ENCODE measurements at regions not wholly inside any gene's neighbourhood (a gene's known extent, or its start where the extent isn't known, plus 50 kb on each side); places are given as distances from the start of the nearest gene placed in this dataset.
"Not testable (repeated sequence)": the region's sequence is repeated elsewhere in the genome, so short reads cannot be mapped to it uniquely, and the experiment has no call there.

DNA sequence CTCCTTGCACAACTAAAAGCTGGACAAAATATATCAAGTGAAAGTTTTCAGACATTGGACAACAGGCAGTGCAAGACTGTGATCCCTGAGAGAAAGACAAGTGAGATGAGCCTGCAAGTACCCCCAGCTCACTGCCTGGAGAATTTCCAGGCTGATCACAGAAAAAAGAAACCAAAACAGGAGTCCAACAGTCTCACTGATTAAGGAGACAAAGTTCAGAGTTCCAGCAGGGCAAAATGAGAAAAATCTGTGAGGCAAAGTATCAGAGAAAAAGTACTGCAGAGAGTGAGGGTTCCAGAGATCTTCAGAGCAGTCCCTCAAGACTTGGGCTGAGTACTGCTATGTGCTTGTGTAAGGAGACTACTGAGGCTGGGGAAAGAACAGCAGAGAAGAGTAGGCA, 56.0 kb upstream of the PRSS3 start:
- DNase-seq (ENCODE audit: insufficient read length, low spot score) = no peak
- FAIRE-seq = no peak
- TF ChIP-seq, protein P1, sequence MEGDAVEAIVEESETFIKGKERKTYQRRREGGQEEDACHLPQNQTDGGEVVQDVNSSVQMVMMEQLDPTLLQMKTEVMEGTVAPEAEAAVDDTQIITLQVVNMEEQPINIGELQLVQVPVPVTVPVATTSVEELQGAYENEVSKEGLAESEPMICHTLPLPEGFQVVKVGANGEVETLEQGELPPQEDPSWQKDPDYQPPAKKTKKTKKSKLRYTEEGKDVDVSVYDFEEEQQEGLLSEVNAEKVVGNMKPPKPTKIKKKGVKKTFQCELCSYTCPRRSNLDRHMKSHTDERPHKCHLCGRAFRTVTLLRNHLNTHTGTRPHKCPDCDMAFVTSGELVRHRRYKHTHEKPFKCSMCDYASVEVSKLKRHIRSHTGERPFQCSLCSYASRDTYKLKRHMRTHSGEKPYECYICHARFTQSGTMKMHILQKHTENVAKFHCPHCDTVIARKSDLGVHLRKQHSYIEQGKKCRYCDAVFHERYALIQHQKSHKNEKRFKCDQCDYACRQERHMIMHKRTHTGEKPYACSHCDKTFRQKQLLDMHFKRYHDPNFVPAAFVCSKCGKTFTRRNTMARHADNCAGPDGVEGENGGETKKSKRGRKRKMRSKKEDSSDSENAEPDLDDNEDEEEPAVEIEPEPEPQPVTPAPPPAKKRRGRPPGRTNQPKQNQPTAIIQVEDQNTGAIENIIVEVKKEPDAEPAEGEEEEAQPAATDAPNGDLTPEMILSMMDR (IDR thresholded peaks at IDR 0.05; ENCODE audit: insufficient read depth, missing control alignments) = no peak

DNA sequence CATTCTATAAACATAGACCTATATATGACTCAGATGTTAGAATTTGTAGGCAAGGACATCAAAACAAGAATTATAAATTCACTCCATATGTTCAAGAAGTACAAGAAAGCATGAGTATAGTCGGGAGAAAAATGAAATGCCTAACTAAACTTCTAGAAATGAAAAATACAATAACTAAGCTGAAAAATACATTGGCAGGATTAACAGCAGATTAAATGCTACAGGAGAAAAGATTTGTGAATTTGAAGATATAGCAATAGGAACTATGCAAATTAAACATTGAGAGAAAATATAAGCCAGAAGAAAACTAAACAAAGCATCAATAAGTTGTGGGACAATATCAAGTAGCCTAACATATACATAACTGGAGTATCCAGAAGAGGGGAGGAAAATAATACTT, 55.3 kb upstream of the PRSS3 start:
- FAIRE-seq = no peak
- DNase-seq (ENCODE audit: insufficient read length, low spot score) = no peak
- TF ChIP-seq, protein P1 (IDR thresholded peaks at IDR 0.05; ENCODE audit: insufficient read depth, missing control alignments) = no peak

GRCh38 chr9:33740958-33741357, 54.4 kb upstream of the PRSS3 start:
- not testable (repeated sequence) for DNase-seq (ENCODE audit: insufficient read length, low spot score); FAIRE-seq

- no peak for DNase-seq (ENCODE audit: insufficient read length, low spot score)
These were observed 53.3 kb upstream of the PRSS3 start for GRCh38 chr9:33742051-33742450.

DNA sequence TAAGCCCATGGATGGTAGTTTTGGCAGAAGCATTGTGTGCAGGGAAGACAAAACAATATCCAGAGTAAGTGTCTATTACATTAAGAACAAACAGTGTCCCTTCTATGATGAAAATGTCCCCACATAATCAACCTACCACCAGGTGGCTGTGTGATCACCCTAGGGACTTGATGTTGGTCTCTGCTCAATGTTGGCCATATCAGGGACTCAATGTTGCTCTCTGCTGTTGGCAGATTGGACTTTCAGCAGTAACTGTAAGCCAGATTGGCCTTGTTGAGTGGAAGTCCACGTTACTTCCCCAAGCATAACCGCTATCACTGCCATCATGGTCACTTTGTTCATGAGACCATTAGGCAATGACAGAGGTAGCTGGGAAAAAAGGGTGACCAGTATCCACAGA, 52.8 kb upstream of the PRSS3 start:
- TF ChIP-seq, protein P1 (IDR thresholded peaks at IDR 0.05; ENCODE audit: insufficient read depth, missing control alignments) = no peak
- FAIRE-seq (no peak), DNase-seq (ENCODE audit: insufficient read length, low spot score) (no peak)

More at GRCh38 chr9:33742051-33742450, 53.3 kb upstream of the PRSS3 start:
- no peak for FAIRE-seq
- TF ChIP-seq, protein P1 (IDR thresholded peaks at IDR 0.05; ENCODE audit: insufficient read depth, missing control alignments) = no peak

Data from D721Med (cell line).